Omental fat pad (tissue), 3 donors: ENCODE measurements at regions not wholly inside any gene's neighbourhood (a gene's known extent, or its start where the extent isn't known, plus 50 kb on each side); places are given as distances from the start of the nearest gene placed in this dataset.
"Not testable (repeated sequence)": the region's sequence is repeated elsewhere in the genome, so short reads cannot be mapped to it uniquely, and the experiment has no call there.

Experiments
- ATAC-seq: fragments of 150-250 bp; one replicate; pipeline ENCODE4 v1.9.1; 2016; ENCODE audit warnings: mild to moderate bottlenecking, moderate library complexity; ENCODE audit not compliant: low FRiP score
- DNase-seq: peaks from one replicate; pipeline ENCODE4 v3.0.0-alpha.2; 2019; ENCODE audit warnings: low spot score
- CTCF ChIP-seq, 3 donors: fragments of 450-650 bp; IDR thresholded peaks; one replicate each; pipeline ENCODE4 v1.5.1; 2016 to 2017; ENCODE audit warnings: antibody characterized with exemption in 3 of 3, mild to moderate bottlenecking in 3 of 3, moderate library complexity in 2 of 3

GRCh38 chr1:191043066-191043465, 565.4 kb upstream of the BRINP3 start:
- DNase-seq (no peak), ATAC-seq (no peak)
- TF ChIP-seq CTCF (IDR thresholded peaks at IDR 0.05) = no peak

GRCh38 chr1:191049781-191050180, 572.1 kb upstream of the BRINP3 start:
- DNase-seq (no peak), ATAC-seq (no peak)
- no peak for TF ChIP-seq CTCF (IDR thresholded peaks at IDR 0.05)

GRCh38 chr1:191052888-191053287, 575.2 kb upstream of the BRINP3 start:
- no peak for TF ChIP-seq CTCF (IDR thresholded peaks at IDR 0.05)
- ATAC-seq (no peak), DNase-seq (no peak)

GRCh38 chr1:191065346-191065745, 587.7 kb upstream of the BRINP3 start:
- ATAC-seq (no peak), DNase-seq (no peak)
- TF ChIP-seq CTCF (IDR thresholded peaks at IDR 0.05) = no peak

GRCh38 chr1:191065771-191066170, 588.1 kb upstream of the BRINP3 start:
- DNase-seq (no peak), ATAC-seq (no peak)
- TF ChIP-seq CTCF (IDR thresholded peaks at IDR 0.05) = no peak

- ATAC-seq = no peak
- DNase-seq = no peak
- no peak for TF ChIP-seq CTCF (IDR thresholded peaks at IDR 0.05)
Observed at GRCh38 chr1:191074881-191075280, 597.2 kb upstream of the BRINP3 start.

- ATAC-seq = not testable (repeated sequence)
Observed at GRCh38 chr1:191083090-191083489, 605.4 kb upstream of the BRINP3 start.

GRCh38 chr1:191085121-191085520, 607.5 kb upstream of the BRINP3 start:
- ATAC-seq (no peak), DNase-seq (no peak)
- no peak for TF ChIP-seq CTCF (IDR thresholded peaks at IDR 0.05)

More at GRCh38 chr1:191083090-191083489, 605.4 kb upstream of the BRINP3 start:
- not testable (repeated sequence) for DNase-seq
